ENCODE measurements at regions not wholly inside any gene's neighbourhood (a gene's known extent, or its start where the extent isn't known, plus 50 kb on each side); places are given as distances from the start of the nearest gene placed in this dataset.

- H4K20me1 ChIP-seq (ENCODE audit: control insufficient read depth, insufficient read depth, low read length, poor library complexity, severe bottlenecking): no peaks in the 10 kb centered on the region
- H3K36me3 ChIP-seq (replicated peaks in 1 of 2; ENCODE audit: control extremely low read depth in 1 of 2, control insufficient read depth in 1 of 2, extremely low read depth in 1 of 2, insufficient read depth in 2 of 2, low read length in 1 of 2): no peaks in the 10 kb centered on the region
- ATAC-seq (ENCODE audit: low read depth) (no peak), DNase-seq (no peak)
- Mint-ChIP-seq H3K27me3 (peaks cover 4% of the 10 kb centered on the region), H3K4me3 (no peak overlapping the region), H3K27ac (no peak overlapping the region), H3K9me3 (ENCODE audit: insufficient read depth) (no peaks in the 10 kb centered on the region), H3K4me1 (no peaks in the 10 kb centered on the region)
- H3K4me2 ChIP-seq (replicated peaks; ENCODE audit: low read depth, low read length, poor library complexity, severe bottlenecking): no peak overlapping the region
- ChIA-PET CTCF (interaction anchor here (0.6 to 1.4 kb wide), 2 partner anchors 152 to 261 kb away, joined by 3 to 7 read pairs; no protein-coding TSS in a partner anchor), POLR2A (no interaction called here)
- TF ChIP-seq EZH2 (IDR thresholded peaks at IDR 0.05; ENCODE audit: borderline replicate concordance, insufficient read depth, low read depth, low read length, poor library complexity, severe bottlenecking) (no peak), CTCF (IDR thresholded peaks at IDR 0.05) (peak; percentile 58)
- intact Hi-C loops (cut with micrococcal nuclease): loop anchor here (1.0 kb wide), 1 partner anchor 151 kb away; no protein-coding TSS in a partner anchor
- H3K4me3 ChIP-seq (ENCODE audit: control extremely low read depth in 1 of 5, extremely low read depth in 1 of 5, insufficient read depth in 1 of 5, low read depth in 2 of 5, low read length in 4 of 5): no peak overlapping the region
- no peak overlapping the region for H3K27ac ChIP-seq (ENCODE audit: low read length in 2 of 2)
- H2AFZ ChIP-seq (ENCODE audit: insufficient read depth, low read depth, low read length, poor library complexity, severe bottlenecking): no peak overlapping the region
- H3K4me1 ChIP-seq (ENCODE audit: control insufficient read depth in 2 of 2, insufficient read depth in 2 of 2, low read length in 2 of 2): no peaks in the 10 kb centered on the region
- no CpG with 5 or more reads among the region's 1 CpG for WGBS (ENCODE audit: insufficient coverage)
- H3K9ac ChIP-seq (ENCODE audit: low read length): no peak overlapping the region
- no peaks in the 10 kb centered on the region for H3K79me2 ChIP-seq (ENCODE audit: control insufficient read depth, insufficient read depth, low read length)
- no peaks in the 10 kb centered on the region for H3K27me3 ChIP-seq (replicated peaks in 1 of 4; ENCODE audit: control extremely low read depth in 1 of 4, control insufficient read depth in 3 of 4, insufficient read depth in 4 of 4, low read length in 3 of 4)
- no peaks in the 10 kb centered on the region for H3K9me3 ChIP-seq (ENCODE audit: control extremely low read depth in 1 of 3, control insufficient read depth in 2 of 3, insufficient read depth in 1 of 3, low read length in 2 of 3)
Measured at GRCh38 chr2:105521176-105521575, 122.3 kb upstream of the FHL2 start.

- H3K9me3 ChIP-seq (ENCODE audit: control extremely low read depth in 1 of 3, control insufficient read depth in 2 of 3, insufficient read depth in 1 of 3, low read length in 2 of 3): no peaks in the 10 kb centered on the region
- no peaks in the 10 kb centered on the region for H3K4me1 Mint-ChIP-seq
- H3K27ac Mint-ChIP-seq: no peak overlapping the region
- no CpG with 5 or more reads among the region's 3 CpGs for WGBS (ENCODE audit: insufficient coverage)
- intact Hi-C loops (cut with micrococcal nuclease): no loop called here
- DNase-seq (no peak), ATAC-seq (ENCODE audit: low read depth) (no peak)
- no peak overlapping the region for H3K9ac ChIP-seq (ENCODE audit: low read length)
- no peak overlapping the region for H3K4me3 Mint-ChIP-seq
- CTCF ChIA-PET: interaction anchor here (1.2 to 1.9 kb wide), 3 partner anchors 9 to 152 kb away, joined by 3 to 4 read pairs (median 3); no protein-coding TSS in a partner anchor
- no peak overlapping the region for H3K27ac ChIP-seq (ENCODE audit: low read length in 2 of 2)
- no peak for TF ChIP-seq CTCF (IDR thresholded peaks at IDR 0.05)
- no peak for TF ChIP-seq EZH2 (IDR thresholded peaks at IDR 0.05; ENCODE audit: borderline replicate concordance, insufficient read depth, low read depth, low read length, poor library complexity, severe bottlenecking)
- H3K9me3 Mint-ChIP-seq (ENCODE audit: insufficient read depth): no peaks in the 10 kb centered on the region
- no peaks in the 10 kb centered on the region for H3K4me1 ChIP-seq (ENCODE audit: control insufficient read depth in 2 of 2, insufficient read depth in 2 of 2, low read length in 2 of 2)
- H3K36me3 ChIP-seq (replicated peaks in 1 of 2; ENCODE audit: control extremely low read depth in 1 of 2, control insufficient read depth in 1 of 2, extremely low read depth in 1 of 2, insufficient read depth in 2 of 2, low read length in 1 of 2): no peaks in the 10 kb centered on the region
- H4K20me1 ChIP-seq (ENCODE audit: control insufficient read depth, insufficient read depth, low read length, poor library complexity, severe bottlenecking): no peaks in the 10 kb centered on the region
- no peak overlapping the region for H3K4me2 ChIP-seq (replicated peaks; ENCODE audit: low read depth, low read length, poor library complexity, severe bottlenecking)
- H2AFZ ChIP-seq (ENCODE audit: insufficient read depth, low read depth, low read length, poor library complexity, severe bottlenecking): no peak overlapping the region
- H3K79me2 ChIP-seq (ENCODE audit: control insufficient read depth, insufficient read depth, low read length): no peaks in the 10 kb centered on the region
- no peaks in the 10 kb centered on the region for H3K27me3 ChIP-seq (replicated peaks in 1 of 4; ENCODE audit: control extremely low read depth in 1 of 4, control insufficient read depth in 3 of 4, insufficient read depth in 4 of 4, low read length in 3 of 4)
- no peak overlapping the region for H3K4me3 ChIP-seq (ENCODE audit: control extremely low read depth in 1 of 5, extremely low read depth in 1 of 5, insufficient read depth in 1 of 5, low read depth in 2 of 5, low read length in 4 of 5)
- H3K27me3 Mint-ChIP-seq: peaks cover 10% of the 10 kb centered on the region
- POLR2A ChIA-PET: no interaction called here
Measured at GRCh38 chr2:105519516-105519915, 120.7 kb upstream of the FHL2 start.
